SJCRH30 (cell line): ENCODE measurements at regions not wholly inside any gene's neighbourhood (a gene's known extent, or its start where the extent isn't known, plus 50 kb on each side); places are given as distances from the start of the nearest gene placed in this dataset.

Source experiments
- DNase-seq, 2 experiments: peaks; one replicate each; pipeline ENCODE4 v3.0.0-alpha.2; 2015 to 2020
- H3K27ac ChIP-seq: fragments of 250-450 bp; sonication (Bioruptor Pico); 2 replicates; pipeline ENCODE4 v1.5.1; 2020; ENCODE audit warnings: mild to moderate bottlenecking, moderate library complexity
- H3K27me3 ChIP-seq: fragments of 250-450 bp; sonication (Bioruptor Pico); 2 replicates; pipeline ENCODE4 v1.5.1; 2020; ENCODE audit warnings: mild to moderate bottlenecking, moderate library complexity
- H3K36me3 ChIP-seq: fragments of 250-450 bp; sonication (Bioruptor Pico); 2 replicates; pipeline ENCODE4 v1.5.1; 2020; ENCODE audit warnings: mild to moderate bottlenecking, moderate library complexity
- H3K4me1 ChIP-seq: fragments of 250-450 bp; sonication (Bioruptor Pico); 2 replicates; pipeline ENCODE4 v1.5.1; 2020; ENCODE audit warnings: mild to moderate bottlenecking, moderate library complexity
- H3K4me3 ChIP-seq: fragments of 250-450 bp; sonication (Bioruptor Pico); 2 replicates; pipeline ENCODE4 v1.5.1; 2020; ENCODE audit warnings: mild to moderate bottlenecking, moderate library complexity
- H3K9me3 ChIP-seq: fragments of 250-450 bp; sonication (Bioruptor Pico); replicated peaks from 2 replicates; pipeline ENCODE4 v1.5.1; 2020; ENCODE audit warnings: mild to moderate bottlenecking, moderate library complexity

GRCh38 chr11:134906356-134906955 lies 494.4 kb upstream of the B3GAT1 start:
- H3K9me3 ChIP-seq = no peaks in the 10 kb centered on the region
- no peak overlapping the region for H3K4me3 ChIP-seq
- H3K36me3 ChIP-seq = no peaks in the 10 kb centered on the region
- H3K27me3 ChIP-seq = peaks cover 19% of the 10 kb centered on the region; the same call in 1 of the 2 replicates
- no peak for DNase-seq
- H3K27ac ChIP-seq = no peak overlapping the region
- H3K4me1 ChIP-seq = no peaks in the 10 kb centered on the region

GRCh38 chr11:134905928-134906327 lies 493.9 kb upstream of the B3GAT1 start:
- Histone ChIP-seq H3K4me1 (no peaks in the 10 kb centered on the region), H3K36me3 (no peaks in the 10 kb centered on the region), H3K4me3 (no peak overlapping the region), H3K9me3 (no peaks in the 10 kb centered on the region), H3K27ac (no peak overlapping the region), H3K27me3 (peaks cover 19% of the 10 kb centered on the region; the same call in 1 of the 2 replicates)
- DNase-seq = no peak

GRCh38 chr11:134905517-134905916 lies 493.5 kb upstream of the B3GAT1 start:
- no peak for DNase-seq

GRCh38 chr11:134904103-134904790 lies 492.2 kb upstream of the B3GAT1 start:
- Histone ChIP-seq H3K4me1 (no peaks in the 10 kb centered on the region), H3K27me3 (peaks cover 17% of the 10 kb centered on the region; the same call in 1 of the 2 replicates), H3K36me3 (no peaks in the 10 kb centered on the region), H3K27ac (no peak overlapping the region), H3K9me3 (no peaks in the 10 kb centered on the region), H3K4me3 (no peak overlapping the region)
- no peak for DNase-seq

More at GRCh38 chr11:134905517-134905916, 493.5 kb upstream of the B3GAT1 start:
- H3K4me1 ChIP-seq = no peaks in the 10 kb centered on the region
- no peaks in the 10 kb centered on the region for H3K36me3 ChIP-seq
- no peak overlapping the region for H3K27ac ChIP-seq
- no peaks in the 10 kb centered on the region for H3K9me3 ChIP-seq
- no peak overlapping the region for H3K4me3 ChIP-seq
- H3K27me3 ChIP-seq = peaks cover 19% of the 10 kb centered on the region; the same call in 1 of the 2 replicates

- H3K36me3 ChIP-seq = no peaks in the 10 kb centered on the region
These were observed 490.2 kb upstream of the B3GAT1 start for GRCh38 chr11:134901955-134902918.

GRCh38 chr11:134901542-134901941 lies 489.5 kb upstream of the B3GAT1 start:
- DNase-seq = no peak
- peaks cover 10% of the 10 kb centered on the region; the same call in 1 of the 2 replicates for H3K27me3 ChIP-seq
- no peaks in the 10 kb centered on the region for H3K36me3 ChIP-seq
- no peaks in the 10 kb centered on the region for H3K9me3 ChIP-seq
- no peak overlapping the region for H3K27ac ChIP-seq
- H3K4me1 ChIP-seq = no peaks in the 10 kb centered on the region
- H3K4me3 ChIP-seq = no peak overlapping the region

More at GRCh38 chr11:134901955-134902918, 490.2 kb upstream of the B3GAT1 start:
- no peak for DNase-seq
- H3K9me3 ChIP-seq = no peaks in the 10 kb centered on the region
- H3K27me3 ChIP-seq = peaks cover 16% of the 10 kb centered on the region; the same call in 1 of the 2 replicates
- no peaks in the 10 kb centered on the region for H3K4me1 ChIP-seq
- no peak overlapping the region for H3K4me3 ChIP-seq
- H3K27ac ChIP-seq = no peak overlapping the region

DNA sequence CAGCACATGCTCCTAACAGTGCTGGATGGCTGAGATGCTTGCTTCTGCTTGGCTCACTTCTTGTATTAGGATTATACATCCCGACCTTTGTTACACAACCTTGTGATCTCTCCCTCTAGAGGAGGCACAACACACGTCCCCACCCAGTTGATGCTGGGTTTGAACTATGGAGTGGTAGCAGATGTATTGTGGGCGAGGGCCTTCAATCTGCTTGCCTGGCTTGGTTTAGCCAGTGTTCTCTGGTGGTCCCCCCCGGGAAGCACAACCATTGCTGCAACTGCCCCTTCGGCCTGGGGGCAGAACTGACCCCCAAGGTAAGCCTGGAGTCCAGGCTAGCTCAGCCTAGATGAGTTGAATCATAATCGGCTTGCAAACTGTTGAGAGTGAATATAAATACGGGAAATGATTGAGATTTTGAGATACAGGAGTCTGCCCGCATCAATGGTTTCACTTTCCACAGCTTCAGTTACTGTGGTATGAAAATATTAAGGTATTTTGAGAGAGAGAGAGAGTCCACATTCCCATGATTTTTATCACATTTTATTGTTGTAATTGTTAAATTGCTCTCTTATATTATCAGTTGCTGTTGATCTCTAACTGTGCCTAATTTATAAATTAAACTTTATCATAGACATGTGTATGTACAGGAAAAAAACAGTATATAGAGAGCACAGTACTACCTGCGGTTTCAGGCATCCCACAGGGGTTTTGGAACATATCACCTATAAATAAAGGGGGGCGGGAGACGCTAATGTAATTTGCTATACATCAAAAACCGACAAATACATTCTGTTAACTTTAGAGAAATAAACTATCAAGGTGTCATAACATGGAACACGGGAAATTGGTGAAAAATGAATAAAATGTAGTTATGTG lies 482.0 kb upstream of the B3GAT1 start:
- no peak overlapping the region for H3K27ac ChIP-seq
- H3K4me1 ChIP-seq = no peaks in the 10 kb centered on the region
- 0 out of 2 replicates have a peak, but pooled peaks cover 5% of the 10 kb centered on the region for H3K27me3 ChIP-seq
- no peak overlapping the region for H3K4me3 ChIP-seq
- no peak for DNase-seq
- no peaks in the 10 kb centered on the region for H3K9me3 ChIP-seq
- no peaks in the 10 kb centered on the region for H3K36me3 ChIP-seq

DNA sequence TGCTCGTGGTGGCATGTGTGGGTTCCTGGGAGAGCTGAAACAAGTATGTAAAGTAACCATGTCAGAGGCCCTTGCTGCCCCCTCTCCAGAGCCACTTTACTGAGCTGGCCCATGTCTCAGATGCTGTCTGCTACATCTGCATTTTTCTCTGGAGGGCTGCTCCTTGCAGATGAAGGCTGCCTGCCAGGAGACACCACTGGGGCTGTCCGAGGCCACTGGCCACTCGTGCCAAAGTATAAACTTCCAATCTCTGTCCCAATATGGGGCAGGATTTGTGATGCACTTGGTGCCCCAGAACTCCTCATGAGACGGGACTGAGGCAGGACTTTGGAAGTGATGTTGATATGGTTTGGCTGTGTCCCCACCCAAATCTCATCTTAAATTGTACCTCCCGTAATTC lies 478.4 kb upstream of the B3GAT1 start:
- 0 out of 2 replicates have a peak, but pooled peaks cover 5% of the 10 kb centered on the region for H3K27me3 ChIP-seq
- no peak overlapping the region for H3K27ac ChIP-seq
- H3K9me3 ChIP-seq = no peaks in the 10 kb centered on the region
- no peak overlapping the region for H3K4me3 ChIP-seq
- no peaks in the 10 kb centered on the region for H3K36me3 ChIP-seq
- no peak for DNase-seq
- H3K4me1 ChIP-seq = no peaks in the 10 kb centered on the region

DNA sequence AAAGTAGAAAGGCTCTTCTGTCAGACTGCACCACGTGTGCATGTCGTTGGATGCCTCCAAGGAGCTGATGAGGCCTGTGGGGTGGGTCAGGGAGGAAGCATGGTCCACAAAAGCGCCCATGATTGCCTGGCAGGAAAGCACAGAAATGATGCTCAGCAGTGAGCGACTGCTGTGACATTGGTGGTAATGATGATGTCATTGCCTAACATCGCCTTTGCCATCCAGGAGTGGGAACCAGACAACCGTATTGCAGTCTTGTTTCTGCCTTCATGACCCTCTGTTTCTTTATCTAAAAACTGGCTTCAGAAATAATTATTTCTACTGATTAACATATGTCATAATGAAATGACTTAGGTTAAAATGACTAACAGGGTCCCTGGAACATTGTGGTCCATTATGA lies 477.8 kb upstream of the B3GAT1 start:
- H3K4me3 ChIP-seq = no peak overlapping the region
- DNase-seq = no peak
- no peaks in the 10 kb centered on the region for H3K36me3 ChIP-seq
- no peak overlapping the region for H3K27ac ChIP-seq
- H3K27me3 ChIP-seq = 0 out of 2 replicates have a peak, but pooled peaks cover 5% of the 10 kb centered on the region
- no peaks in the 10 kb centered on the region for H3K4me1 ChIP-seq
- H3K9me3 ChIP-seq = no peaks in the 10 kb centered on the region

DNA sequence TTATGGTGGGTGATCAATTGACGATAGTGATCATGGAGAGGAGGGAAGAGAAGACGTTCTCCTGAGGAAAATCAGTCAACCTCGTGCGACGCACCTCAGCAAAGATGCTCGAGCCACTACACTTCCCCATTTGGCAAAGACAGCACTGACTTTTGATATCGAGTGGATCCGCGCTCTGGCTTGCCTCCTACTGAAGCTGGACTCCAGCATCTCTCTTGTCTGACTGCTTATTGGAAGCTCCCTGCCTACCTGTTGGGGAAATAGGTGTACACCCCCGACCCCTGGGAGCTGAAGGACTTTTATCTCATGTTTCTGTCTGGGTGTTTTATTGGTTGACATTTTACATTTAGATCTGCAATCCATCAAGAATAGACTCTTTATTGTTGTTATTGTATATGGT lies 476.8 kb upstream of the B3GAT1 start:
- H3K27ac ChIP-seq = no peak overlapping the region
- no peaks in the 10 kb centered on the region for H3K9me3 ChIP-seq
- no peak overlapping the region for H3K4me3 ChIP-seq
- DNase-seq = no peak
- peaks cover 11% of the 10 kb centered on the region; the same call in 1 of the 2 replicates for H3K27me3 ChIP-seq
- no peaks in the 10 kb centered on the region for H3K4me1 ChIP-seq
- H3K36me3 ChIP-seq = no peaks in the 10 kb centered on the region

DNA sequence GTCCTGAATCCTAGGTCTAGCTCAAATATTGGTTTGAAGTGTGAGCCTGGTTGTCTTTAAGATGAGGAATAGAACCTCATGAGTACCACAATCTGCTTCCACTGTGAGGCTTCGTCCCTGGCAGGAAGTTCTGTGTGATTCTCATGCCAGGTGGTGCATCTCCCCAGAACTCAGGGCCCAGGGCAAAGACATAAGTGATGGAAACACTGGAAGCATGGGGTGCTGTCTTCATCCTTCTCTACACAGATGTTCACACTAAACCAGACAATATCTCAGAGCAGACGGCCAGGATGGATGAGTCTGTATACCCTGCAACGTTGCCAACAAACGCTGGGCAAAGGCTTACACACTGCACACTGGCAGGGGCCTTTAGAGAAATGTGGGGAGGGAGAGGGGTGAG lies 475.9 kb upstream of the B3GAT1 start:
- no peak for DNase-seq
- no peak overlapping the region for H3K4me3 ChIP-seq
- H3K36me3 ChIP-seq = no peaks in the 10 kb centered on the region
- H3K27ac ChIP-seq = no peak overlapping the region
- H3K4me1 ChIP-seq = no peaks in the 10 kb centered on the region
- no peaks in the 10 kb centered on the region for H3K9me3 ChIP-seq
- peaks cover 11% of the 10 kb centered on the region; the same call in 1 of the 2 replicates for H3K27me3 ChIP-seq

DNA sequence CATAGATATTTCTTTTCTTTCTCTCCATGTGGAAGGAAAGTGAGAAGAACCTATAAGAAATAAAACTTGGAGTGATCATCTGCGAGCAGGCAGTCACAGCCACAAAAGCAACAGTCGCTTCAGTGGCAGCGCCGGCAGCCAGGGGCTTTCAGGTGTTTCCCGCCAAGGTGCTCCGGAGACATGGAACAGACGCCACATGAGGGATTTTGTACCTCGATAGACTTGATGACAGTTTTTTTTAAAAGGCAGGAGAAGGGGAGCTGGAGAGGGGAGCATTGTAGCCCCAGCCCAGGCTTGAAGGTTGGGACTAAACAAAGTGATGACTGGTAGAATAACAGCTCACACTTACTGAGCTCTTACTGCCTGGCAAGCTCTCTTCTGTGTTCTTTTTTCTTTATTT lies 471.4 kb upstream of the B3GAT1 start:
- Histone ChIP-seq H3K4me3 (no peak overlapping the region), H3K27ac (no peak overlapping the region), H3K27me3 (peaks cover 6% of the 10 kb centered on the region; the same call in 1 of the 2 replicates), H3K36me3 (no peaks in the 10 kb centered on the region), H3K4me1 (no peaks in the 10 kb centered on the region), H3K9me3 (no peaks in the 10 kb centered on the region)
- DNase-seq = no peak

- Histone ChIP-seq H3K4me1 (no peaks in the 10 kb centered on the region), H3K27ac (no peak overlapping the region), H3K36me3 (no peaks in the 10 kb centered on the region), H3K9me3 (no peaks in the 10 kb centered on the region), H3K27me3 (peaks cover 6% of the 10 kb centered on the region; the same call in 1 of the 2 replicates), H3K4me3 (no peak overlapping the region)
- no peak for DNase-seq
These were observed 470.7 kb upstream of the B3GAT1 start for GRCh38 chr11:134882671-134883297.
